ENCODE measurements at regions not wholly inside any gene's neighbourhood (a gene's known extent, or its start where the extent isn't known, plus 50 kb on each side); places are given as distances from the start of the nearest gene placed in this dataset.

GRCh38 chr2:239737144-239737463 lies 288.0 kb downstream of the NDUFA10 start:
- Histone ChIP-seq H3K4me3 (replicated peaks in 1 of 3; ENCODE audit: insufficient read depth in 1 of 3, low read depth in 1 of 3, low read length in 3 of 3) (no peak overlapping the region), H3K79me2 (ENCODE audit: control insufficient read depth, insufficient read depth, low read length) (no peaks in the 10 kb centered on the region), H3K9me3 (replicated peaks; ENCODE audit: control insufficient read depth, insufficient read depth, low read length) (no peaks in the 10 kb centered on the region), H4K20me1 (replicated peaks; ENCODE audit: control insufficient read depth, extremely low read depth, insufficient read depth, low read length) (no peaks in the 10 kb centered on the region), H3K9ac (replicated peaks; ENCODE audit: extremely low read depth, insufficient read depth, low read length) (no peak overlapping the region), H3K36me3 (ENCODE audit: control insufficient read depth in 2 of 2, extremely low read depth in 1 of 2, insufficient read depth in 2 of 2, low read length in 2 of 2) (no peaks in the 10 kb centered on the region), H3K27me3 (ENCODE audit: control insufficient read depth in 2 of 2, insufficient read depth in 2 of 2, low read length in 2 of 2) (no peaks in the 10 kb centered on the region), H3K27ac (ENCODE audit: insufficient read depth, low read depth, low read length) (no peak overlapping the region), H3K4me1 (ENCODE audit: control insufficient read depth, extremely low read depth, insufficient read depth, low read length) (no peaks in the 10 kb centered on the region), H3K4me2 (ENCODE audit: insufficient read depth, low read length) (no peak overlapping the region), H2AFZ (ENCODE audit: low read depth, low read length) (no peak overlapping the region), H3K9me1 (replicated peaks; ENCODE audit: control insufficient read depth, extremely low read depth, insufficient read depth, low read length) (no peaks in the 10 kb centered on the region)
- CTCF ChIA-PET, result no interaction called here
- TF ChIP-seq POLR2AphosphoS5 (IDR thresholded peaks at IDR 0.05; ENCODE audit: insufficient read depth, low read depth, low read length) (no peak), MAX (IDR thresholded peaks at IDR 0.05; ENCODE audit: insufficient read depth, insufficient read length) (no peak), GATA2 (IDR thresholded peaks at IDR 0.05; ENCODE audit: insufficient read depth, insufficient read length, low read depth, low read length) (no peak), JUN (IDR thresholded peaks at IDR 0.05; ENCODE audit: borderline replicate concordance, insufficient read depth, insufficient read length, low read depth) (no peak), EZH2 (IDR thresholded peaks at IDR 0.05; ENCODE audit: borderline replicate concordance, low read depth, low read length, severe bottlenecking) (no peak)
- POLR2A ChIA-PET, result no interaction called here
- BruUV-seq (replicated peaks), result no TSS peak
- DNase-seq (ENCODE audit: low read depth, low spot score), result no peak
- FAIRE-seq, result no peak
- dilution Hi-C loops (cut with MboI; ENCODE audit: extremely low pct_ligation_motif_present, low sequenced_read_pairs) (no loop called here), intact Hi-C loops (cut with micrococcal nuclease) (no loop called here)

GRCh38 chr2:239736358-239737143 lies 288.6 kb downstream of the NDUFA10 start:
- DNase-seq (ENCODE audit: low read depth, low spot score) (no peak), FAIRE-seq (no peak)
- H3K4me2 ChIP-seq (ENCODE audit: insufficient read depth, low read length), result no peak overlapping the region
- H3K9ac ChIP-seq (replicated peaks; ENCODE audit: extremely low read depth, insufficient read depth, low read length), result no peak overlapping the region
- no peaks in the 10 kb centered on the region for H3K9me3 ChIP-seq (replicated peaks; ENCODE audit: control insufficient read depth, insufficient read depth, low read length)
- no peaks in the 10 kb centered on the region for H4K20me1 ChIP-seq (replicated peaks; ENCODE audit: control insufficient read depth, extremely low read depth, insufficient read depth, low read length)
- H3K27me3 ChIP-seq (ENCODE audit: control insufficient read depth in 2 of 2, insufficient read depth in 2 of 2, low read length in 2 of 2), result no peaks in the 10 kb centered on the region
- ChIA-PET CTCF (no interaction called here), POLR2A (no interaction called here)
- dilution Hi-C loops (cut with MboI; ENCODE audit: extremely low pct_ligation_motif_present, low sequenced_read_pairs), result no loop called here
- H3K9me1 ChIP-seq (replicated peaks; ENCODE audit: control insufficient read depth, extremely low read depth, insufficient read depth, low read length), result no peaks in the 10 kb centered on the region
- no peaks in the 10 kb centered on the region for H3K4me1 ChIP-seq (ENCODE audit: control insufficient read depth, extremely low read depth, insufficient read depth, low read length)
- H3K79me2 ChIP-seq (ENCODE audit: control insufficient read depth, insufficient read depth, low read length), result no peaks in the 10 kb centered on the region
- H3K36me3 ChIP-seq (ENCODE audit: control insufficient read depth in 2 of 2, extremely low read depth in 1 of 2, insufficient read depth in 2 of 2, low read length in 2 of 2), result no peaks in the 10 kb centered on the region
- no peak overlapping the region for H3K4me3 ChIP-seq (replicated peaks in 1 of 3; ENCODE audit: insufficient read depth in 1 of 3, low read depth in 1 of 3, low read length in 3 of 3)
- intact Hi-C loops (cut with micrococcal nuclease), result no loop called here
- BruUV-seq (replicated peaks), result no TSS peak
- no peak overlapping the region for H3K27ac ChIP-seq (ENCODE audit: insufficient read depth, low read depth, low read length)
- TF ChIP-seq MAX (IDR thresholded peaks at IDR 0.05; ENCODE audit: insufficient read depth, insufficient read length), result no peak
- no peak for TF ChIP-seq MYC (IDR thresholded peaks at IDR 0.05; ENCODE audit: low read depth, low read length)
- TF ChIP-seq POLR2AphosphoS5 (IDR thresholded peaks at IDR 0.05; ENCODE audit: insufficient read depth, low read depth, low read length), result no peak
- TF ChIP-seq, protein P1, sequence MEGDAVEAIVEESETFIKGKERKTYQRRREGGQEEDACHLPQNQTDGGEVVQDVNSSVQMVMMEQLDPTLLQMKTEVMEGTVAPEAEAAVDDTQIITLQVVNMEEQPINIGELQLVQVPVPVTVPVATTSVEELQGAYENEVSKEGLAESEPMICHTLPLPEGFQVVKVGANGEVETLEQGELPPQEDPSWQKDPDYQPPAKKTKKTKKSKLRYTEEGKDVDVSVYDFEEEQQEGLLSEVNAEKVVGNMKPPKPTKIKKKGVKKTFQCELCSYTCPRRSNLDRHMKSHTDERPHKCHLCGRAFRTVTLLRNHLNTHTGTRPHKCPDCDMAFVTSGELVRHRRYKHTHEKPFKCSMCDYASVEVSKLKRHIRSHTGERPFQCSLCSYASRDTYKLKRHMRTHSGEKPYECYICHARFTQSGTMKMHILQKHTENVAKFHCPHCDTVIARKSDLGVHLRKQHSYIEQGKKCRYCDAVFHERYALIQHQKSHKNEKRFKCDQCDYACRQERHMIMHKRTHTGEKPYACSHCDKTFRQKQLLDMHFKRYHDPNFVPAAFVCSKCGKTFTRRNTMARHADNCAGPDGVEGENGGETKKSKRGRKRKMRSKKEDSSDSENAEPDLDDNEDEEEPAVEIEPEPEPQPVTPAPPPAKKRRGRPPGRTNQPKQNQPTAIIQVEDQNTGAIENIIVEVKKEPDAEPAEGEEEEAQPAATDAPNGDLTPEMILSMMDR (IDR thresholded peaks at IDR 0.05; ENCODE audit: extremely low read depth in 1 of 2, insufficient read depth in 1 of 2, low read depth in 1 of 2, low read length in 2 of 2), result no peak
- TF ChIP-seq POLR2A (IDR thresholded peaks at IDR 0.05; ENCODE audit: low read depth, low read length), result no peak
- TF ChIP-seq EZH2 (IDR thresholded peaks at IDR 0.05; ENCODE audit: borderline replicate concordance, low read depth, low read length, severe bottlenecking), result no peak
- no peak for TF ChIP-seq FOS (IDR thresholded peaks at IDR 0.05; ENCODE audit: borderline replicate concordance, insufficient read depth, low read length)
- no peak for TF ChIP-seq GATA2 (IDR thresholded peaks at IDR 0.05; ENCODE audit: insufficient read depth, insufficient read length, low read depth, low read length)
- TF ChIP-seq JUN (IDR thresholded peaks at IDR 0.05; ENCODE audit: borderline replicate concordance, insufficient read depth, insufficient read length, low read depth), result no peak
- H2AFZ ChIP-seq (ENCODE audit: low read depth, low read length), result no peak overlapping the region
